Uterus (tissue), 2 donors: ENCODE measurements at regions not wholly inside any gene's neighbourhood (a gene's known extent, or its start where the extent isn't known, plus 50 kb on each side); places are given as distances from the start of the nearest gene placed in this dataset.

Source experiments
- POLR2A ChIP-seq, 2 donors: fragments of 450-650 bp; IDR thresholded peaks; one replicate each; pipeline ENCODE4 v1.6.1; 2016; ENCODE audit warnings: antibody characterized with exemption in 2 of 2, mild to moderate bottlenecking in 1 of 2, moderate library complexity in 1 of 2
- TF ChIP-seq, protein P1 (sequence below), 4 experiments: fragments of 200-600 bp in 2 of 4; fragments of 450-650 bp in 2 of 4; sonication (generic) in 2 of 4; IDR thresholded peaks; one replicate each; pipeline ENCODE4 v1.5.1; 2016 to 2019; ENCODE audit warnings: antibody characterized with exemption in 4 of 4, mild to moderate bottlenecking in 2 of 4, moderate library complexity in 1 of 4

DNA sequence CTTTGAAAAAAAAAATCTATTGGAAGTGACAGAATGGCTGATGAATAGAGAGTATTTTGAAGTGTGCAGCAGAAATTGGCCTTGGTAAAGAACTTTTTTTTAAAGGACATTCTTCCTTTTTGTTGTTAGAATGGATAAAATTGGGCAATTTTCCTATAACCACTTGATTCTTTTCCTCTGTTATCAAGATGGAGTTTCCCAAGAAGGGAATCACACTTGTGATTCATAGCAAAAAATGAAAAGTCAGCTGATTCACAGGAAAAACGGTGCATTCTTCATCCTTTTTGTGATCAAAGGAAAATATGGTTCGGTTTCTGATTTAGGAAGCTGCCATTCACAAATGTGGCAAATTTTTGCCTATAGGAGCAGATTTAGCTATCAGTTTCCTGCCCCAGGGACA lies 486.8 kb downstream of the GBE1 start:
- TF ChIP-seq, protein P1, sequence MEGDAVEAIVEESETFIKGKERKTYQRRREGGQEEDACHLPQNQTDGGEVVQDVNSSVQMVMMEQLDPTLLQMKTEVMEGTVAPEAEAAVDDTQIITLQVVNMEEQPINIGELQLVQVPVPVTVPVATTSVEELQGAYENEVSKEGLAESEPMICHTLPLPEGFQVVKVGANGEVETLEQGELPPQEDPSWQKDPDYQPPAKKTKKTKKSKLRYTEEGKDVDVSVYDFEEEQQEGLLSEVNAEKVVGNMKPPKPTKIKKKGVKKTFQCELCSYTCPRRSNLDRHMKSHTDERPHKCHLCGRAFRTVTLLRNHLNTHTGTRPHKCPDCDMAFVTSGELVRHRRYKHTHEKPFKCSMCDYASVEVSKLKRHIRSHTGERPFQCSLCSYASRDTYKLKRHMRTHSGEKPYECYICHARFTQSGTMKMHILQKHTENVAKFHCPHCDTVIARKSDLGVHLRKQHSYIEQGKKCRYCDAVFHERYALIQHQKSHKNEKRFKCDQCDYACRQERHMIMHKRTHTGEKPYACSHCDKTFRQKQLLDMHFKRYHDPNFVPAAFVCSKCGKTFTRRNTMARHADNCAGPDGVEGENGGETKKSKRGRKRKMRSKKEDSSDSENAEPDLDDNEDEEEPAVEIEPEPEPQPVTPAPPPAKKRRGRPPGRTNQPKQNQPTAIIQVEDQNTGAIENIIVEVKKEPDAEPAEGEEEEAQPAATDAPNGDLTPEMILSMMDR (IDR thresholded peaks at IDR 0.05): no peak
- TF ChIP-seq POLR2A (IDR thresholded peaks at IDR 0.05): no peak
